HG03565 (cell line): ENCODE measurements at regions not wholly inside any gene's neighbourhood (a gene's known extent, or its start where the extent isn't known, plus 50 kb on each side); places are given as distances from the start of the nearest gene placed in this dataset.

Source experiments
- ATAC-seq: cut with Tn5 transposase; IDR thresholded peaks from one replicate; pipeline ENCODE4 v1.9.1; 2021; ENCODE audit warnings: mild to moderate bottlenecking, moderate library complexity; ENCODE audit not compliant: unreplicated experiment

DNA sequence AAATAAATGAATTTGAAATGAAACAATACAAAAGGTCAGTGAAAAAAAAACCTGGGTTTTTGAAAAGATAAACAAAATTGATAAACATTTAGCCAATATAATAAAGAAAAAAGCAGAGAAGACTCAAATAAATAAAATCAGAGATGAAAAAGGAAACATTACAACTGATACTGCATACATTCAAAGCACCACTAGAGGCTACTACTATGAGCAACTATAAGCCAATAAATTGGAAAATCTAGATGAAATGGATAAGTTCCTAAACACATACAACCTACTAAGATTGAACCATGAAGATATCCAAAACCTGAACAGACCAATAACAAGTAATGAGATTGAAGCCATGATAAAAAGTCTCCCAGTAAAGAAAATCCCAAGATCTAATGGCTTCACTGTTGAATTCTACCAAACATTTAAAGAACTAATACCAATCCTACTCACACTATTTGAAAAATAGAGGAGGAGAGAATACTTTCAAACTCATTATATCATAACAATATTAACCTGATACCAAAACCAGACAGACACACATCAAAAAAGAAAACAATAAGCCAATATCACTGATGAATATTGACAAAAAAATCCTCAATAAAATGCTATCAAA, 80.8 kb upstream of the CERS6 start:
- ATAC-seq = no peak

DNA sequence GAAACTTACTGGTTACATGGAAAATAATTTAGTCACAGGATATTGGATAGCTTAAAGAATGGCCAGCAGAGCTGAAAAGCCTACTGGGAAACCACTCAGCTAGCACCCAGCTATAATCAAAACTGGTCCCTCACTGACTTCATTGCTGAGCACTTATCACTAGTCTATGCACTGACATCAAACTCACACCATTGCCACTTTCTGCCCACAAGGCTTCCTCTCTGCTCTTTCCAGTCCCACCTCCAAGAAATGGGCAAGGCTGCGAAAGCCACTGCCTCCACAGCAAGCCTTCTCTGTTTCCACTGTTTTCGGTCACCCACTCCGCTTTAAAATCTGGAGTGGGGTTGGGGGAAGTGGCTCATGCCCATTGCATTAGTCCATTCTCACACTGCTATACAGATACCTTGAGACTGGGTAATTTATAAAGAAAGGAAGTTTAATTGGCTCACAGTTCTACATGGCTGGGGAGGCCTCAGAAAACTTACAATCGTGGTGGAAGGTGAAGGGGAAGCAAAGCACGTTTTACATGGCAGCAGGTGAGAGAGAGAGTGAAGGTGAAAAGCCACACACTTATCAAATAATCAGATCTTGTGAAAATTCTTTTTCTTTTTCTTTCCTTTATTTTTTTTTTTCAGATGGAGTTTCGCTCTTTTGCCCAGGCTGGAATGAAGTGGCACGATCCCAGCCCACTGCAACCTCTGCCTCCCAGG, 77.0 kb upstream of the CERS6 start:
- no peak for ATAC-seq

DNA sequence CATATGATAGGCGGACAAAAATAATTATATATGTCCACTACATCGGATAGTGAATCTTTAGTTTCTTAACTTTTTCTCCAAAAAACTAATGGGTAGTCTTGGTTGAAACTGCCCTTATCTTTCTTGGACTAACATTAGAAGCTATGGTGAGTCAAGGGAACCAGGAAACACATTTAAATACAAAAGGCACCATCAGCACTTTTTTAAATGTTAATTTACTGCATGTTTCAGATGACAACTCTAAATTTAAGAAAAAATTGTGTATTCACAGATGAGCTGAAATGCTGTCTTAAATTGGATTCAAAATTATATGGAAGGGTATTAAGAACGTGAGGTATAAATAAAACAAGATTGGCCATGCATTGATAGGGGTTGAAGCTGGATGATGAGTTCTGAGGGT, 75.6 kb upstream of the CERS6 start:
- ATAC-seq = no peak

DNA sequence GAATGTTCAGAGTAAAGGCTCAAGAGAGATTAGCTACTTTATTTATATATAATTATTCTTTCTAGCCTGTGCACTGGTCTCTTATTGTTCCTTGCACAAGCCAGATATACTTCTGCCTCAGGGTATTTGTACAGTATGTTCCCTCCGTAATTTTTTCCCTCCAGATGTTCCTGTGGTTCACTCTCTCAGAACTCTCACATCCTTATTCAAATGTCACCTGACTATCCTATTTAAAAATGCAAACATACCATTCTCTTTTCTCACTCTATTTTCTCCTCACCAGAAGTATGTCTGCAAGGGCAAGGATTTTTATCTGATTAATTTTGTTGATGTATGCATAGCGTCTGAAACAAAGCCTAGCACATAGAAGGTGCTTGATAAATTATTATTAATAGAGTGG, 64.0 kb upstream of the CERS6 start:
- ATAC-seq = no peak

DNA sequence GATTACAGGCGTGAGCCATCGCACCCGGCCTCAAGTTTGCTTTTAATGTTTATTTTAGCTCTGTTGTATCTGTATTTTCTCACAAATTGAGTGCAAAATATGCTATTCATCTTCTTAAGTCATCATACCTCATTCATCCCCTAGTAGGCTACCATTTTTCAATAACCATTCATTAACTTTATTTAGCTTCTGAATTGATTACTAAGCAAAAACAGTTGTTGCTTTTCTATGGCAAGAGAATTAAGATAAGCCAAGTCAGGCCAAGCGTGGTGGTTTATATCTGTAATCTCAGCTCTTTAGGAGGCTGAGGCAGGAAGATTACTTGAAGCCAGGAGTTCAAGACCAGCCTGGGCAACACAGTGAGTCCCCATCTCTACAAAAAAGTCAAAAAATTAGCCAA, 63.3 kb upstream of the CERS6 start:
- no peak for ATAC-seq

DNA sequence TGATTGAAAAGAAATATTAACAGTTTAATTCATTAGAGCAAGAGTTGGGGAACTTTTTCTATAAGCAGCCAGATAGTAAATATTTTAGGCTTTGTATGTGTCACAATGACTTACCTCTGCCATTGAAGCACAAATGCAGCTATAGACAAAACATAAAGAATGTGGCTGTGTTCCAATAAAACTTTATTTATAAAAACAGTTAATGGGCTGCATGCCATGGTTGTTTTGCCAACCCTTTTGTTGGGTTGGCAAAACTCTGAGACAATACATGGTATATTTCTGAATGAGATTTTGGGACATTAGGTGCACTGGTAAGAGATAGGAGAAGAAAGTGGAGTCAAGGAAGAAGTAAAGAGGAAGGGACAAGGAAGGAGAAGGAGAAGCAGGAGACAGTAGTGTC, 61.8 kb upstream of the CERS6 start:
- ATAC-seq = no peak

DNA sequence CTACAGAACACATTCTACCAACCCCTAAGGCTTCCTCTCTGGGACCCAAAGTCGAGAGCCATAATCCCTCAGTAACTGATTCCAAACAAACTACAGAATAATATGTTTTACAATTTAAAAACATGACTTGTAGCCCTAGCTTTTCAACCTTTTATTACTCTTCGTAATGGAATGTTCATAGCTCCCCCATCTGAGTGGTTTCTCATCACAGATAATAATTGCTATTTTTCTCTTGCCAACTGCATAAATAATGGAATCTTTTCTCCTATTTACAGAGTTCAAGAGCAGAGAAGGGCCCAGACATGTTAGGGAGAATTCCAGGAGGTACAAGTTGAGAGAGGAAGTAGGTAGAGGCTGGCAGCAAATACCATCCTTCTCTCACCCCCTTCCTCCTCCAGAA, 59.9 kb upstream of the CERS6 start:
- no peak for ATAC-seq

DNA sequence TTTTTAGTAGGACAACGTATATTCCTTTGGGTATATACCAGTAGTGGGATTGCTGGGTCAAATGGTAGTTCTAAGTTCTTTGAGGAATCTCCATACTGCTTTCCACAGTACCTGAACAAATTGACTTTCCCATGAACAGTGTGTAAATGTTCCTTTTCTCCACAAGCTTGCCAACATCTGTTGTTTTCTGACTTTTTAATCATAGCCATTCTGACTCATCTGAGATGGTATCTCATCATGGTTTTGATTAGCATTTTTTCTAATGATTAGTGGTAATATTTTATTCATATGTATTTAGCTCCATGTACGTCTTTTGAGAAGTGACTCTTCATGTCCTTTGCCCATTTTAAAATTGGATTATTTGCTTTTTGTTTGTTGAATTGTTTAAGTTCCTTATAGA, 58.4 kb upstream of the CERS6 start:
- no peak for ATAC-seq

DNA sequence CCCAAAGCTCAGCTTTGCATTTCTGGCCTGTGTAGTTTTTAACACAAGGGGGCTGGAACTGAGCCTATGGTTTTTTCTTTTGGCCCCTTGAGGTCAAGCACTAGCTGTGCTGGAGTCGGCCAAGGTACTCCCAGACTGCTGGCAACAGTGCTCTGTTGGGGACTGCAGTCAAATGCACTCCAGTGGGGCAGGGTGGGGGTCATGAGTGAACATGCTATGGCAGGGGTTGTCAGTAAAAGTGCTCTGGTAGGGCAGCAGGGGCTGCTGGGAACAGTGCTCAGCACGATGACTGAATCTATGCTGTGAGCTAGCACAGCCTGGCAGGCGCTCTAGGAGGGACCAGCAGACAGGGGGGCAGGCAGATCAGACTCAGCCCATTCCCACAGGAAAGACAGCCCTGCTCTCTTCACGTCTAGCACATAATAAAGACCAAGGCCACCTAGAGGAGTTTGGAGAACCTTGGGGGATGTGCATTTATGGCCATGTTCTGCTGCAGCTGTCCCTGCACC, 55.0 kb upstream of the CERS6 start:
- ATAC-seq = no peak

DNA sequence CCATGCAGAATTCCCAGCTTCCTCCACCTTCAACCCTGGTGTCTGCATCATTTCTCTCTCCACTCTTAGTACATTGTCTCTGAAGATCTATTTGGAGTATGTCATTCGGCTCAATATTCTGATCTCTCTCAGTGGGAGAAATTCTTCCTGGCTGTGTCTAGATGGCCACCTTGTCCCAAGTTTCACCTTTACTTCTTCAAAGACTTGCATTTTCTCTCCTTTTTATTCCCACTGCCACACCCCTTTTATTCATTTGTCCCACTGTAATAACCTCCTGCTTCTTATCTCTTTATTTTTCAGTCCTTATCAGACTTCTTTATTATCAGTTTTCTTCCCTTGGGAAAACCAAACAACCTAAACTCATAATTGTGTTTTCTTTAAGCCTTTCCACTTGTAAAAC, 54.3 kb upstream of the CERS6 start:
- no peak for ATAC-seq

DNA sequence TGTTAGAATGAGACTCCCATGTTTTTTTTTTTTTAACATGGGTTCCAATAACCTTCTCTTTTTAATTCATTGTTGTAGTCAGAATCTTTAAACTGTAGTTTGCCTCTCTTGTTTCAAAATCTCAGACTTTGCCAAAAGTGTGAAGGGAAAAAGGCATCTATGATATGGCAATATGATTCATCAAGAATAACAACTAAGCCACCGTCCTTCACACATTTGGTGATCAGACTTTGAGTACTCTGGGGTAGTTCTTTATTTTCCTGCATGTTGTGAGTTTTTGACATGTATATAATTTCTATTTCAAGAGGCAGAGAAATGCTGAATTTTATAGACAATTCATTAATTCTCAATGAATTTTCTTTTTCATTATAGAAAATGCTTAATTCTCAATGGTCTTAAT, 53.5 kb upstream of the CERS6 start:
- no peak for ATAC-seq

DNA sequence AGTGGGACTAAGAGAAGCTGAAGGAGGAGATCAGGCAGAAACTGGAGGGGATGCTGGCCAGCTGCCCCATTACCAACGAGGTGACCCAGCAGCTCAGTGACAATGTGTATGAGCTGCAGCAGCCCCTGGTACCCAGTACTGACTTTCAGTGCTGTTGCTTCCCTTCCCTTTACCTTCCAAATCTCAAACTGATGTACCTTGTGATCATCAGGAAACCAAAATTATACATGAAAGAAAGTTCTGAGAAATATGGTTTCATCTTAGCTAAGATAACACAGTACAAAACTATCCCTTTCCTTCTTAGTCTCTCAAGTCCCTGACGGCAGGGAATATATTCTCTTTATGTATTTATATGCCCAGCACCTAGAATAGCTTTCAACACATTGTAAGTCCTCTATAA, 52.3 kb upstream of the CERS6 start:
- ATAC-seq = no peak

DNA sequence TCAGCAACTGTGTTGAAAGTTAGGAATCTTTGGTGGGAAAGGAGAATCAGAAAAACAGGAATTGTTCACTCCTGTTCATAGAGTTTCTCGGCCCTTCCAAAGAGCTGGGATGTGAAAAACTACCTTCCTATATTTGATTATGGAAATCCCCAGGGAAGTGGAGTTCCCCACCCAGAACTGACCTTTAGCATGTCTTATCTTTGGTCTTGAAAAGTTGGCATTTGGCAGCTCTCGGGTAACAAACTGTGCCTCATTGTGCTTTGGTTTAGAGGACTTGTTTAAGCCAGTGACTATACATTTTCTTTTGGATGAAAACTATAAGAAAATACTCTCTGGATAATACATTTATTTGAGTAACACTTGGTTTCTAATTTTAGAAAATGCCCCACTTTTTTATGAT, 51.3 kb upstream of the CERS6 start:
- ATAC-seq = no peak
